ENCODE measurements at regions not wholly inside any gene's neighbourhood (a gene's known extent, or its start where the extent isn't known, plus 50 kb on each side); places are given as distances from the start of the nearest gene placed in this dataset.

- ATAC-seq (no peak), DNase-seq (ENCODE audit: low spot score) (no peak)
- ChIA-PET CTCF (no interaction called here), POLR2A (no interaction called here)
- H3K27me3 Mint-ChIP-seq (ENCODE audit: low read depth), result no peaks in the 10 kb centered on the region
- H3K27ac Mint-ChIP-seq, result no peak overlapping the region
- H3K4me3 Mint-ChIP-seq, result no peak overlapping the region
- H3K36me3 Mint-ChIP-seq, result no peaks in the 10 kb centered on the region
- H3K9me3 Mint-ChIP-seq, result peaks cover 3% of the 10 kb centered on the region; the same call in 1 of the 2 replicates
- no peak for TF ChIP-seq USF2 (CRISPR knock-in tag; IDR thresholded peaks at IDR 0.05)
- TF ChIP-seq RORB (CRISPR knock-in tag; IDR thresholded peaks at IDR 0.05), result no peak
- no peak for TF ChIP-seq USF1 (CRISPR knock-in tag; IDR thresholded peaks at IDR 0.05)
- no peak for TF ChIP-seq KAT7 (CRISPR knock-in tag; IDR thresholded peaks at IDR 0.05; ENCODE audit: borderline replicate concordance)
- TF ChIP-seq TP53 (CRISPR knock-in tag; IDR thresholded peaks at IDR 0.05), result no peak
- no peak for TF ChIP-seq SP1 (CRISPR knock-in tag; conservative IDR thresholded peaks at IDR 0.05)
- TF ChIP-seq MXD4 (CRISPR knock-in tag; IDR thresholded peaks at IDR 0.05; ENCODE audit: borderline replicate concordance), result no peak
- no peak for TF ChIP-seq ZNF532 (CRISPR knock-in tag; IDR thresholded peaks at IDR 0.05; ENCODE audit: borderline replicate concordance)
- no peak for TF ChIP-seq MYBL2 (CRISPR knock-in tag; IDR thresholded peaks at IDR 0.05)
- peaks cover 4% of the 10 kb centered on the region for H3K4me1 Mint-ChIP-seq
Measured at GRCh38 chr5:8185852-8186251, 316.9 kb downstream of the MTRR start.

GRCh38 chr5:8188874-8189565, 320.1 kb downstream of the MTRR start:
- H3K36me3 Mint-ChIP-seq, result peaks cover 4% of the 10 kb centered on the region; the same call in 1 of the 2 replicates
- H3K27ac Mint-ChIP-seq, result no peak overlapping the region
- H3K9me3 Mint-ChIP-seq, result peaks cover 18% of the 10 kb centered on the region
- no peaks in the 10 kb centered on the region for H3K27me3 Mint-ChIP-seq (ENCODE audit: low read depth)
- ChIA-PET CTCF (no interaction called here), POLR2A (no interaction called here)
- TF ChIP-seq TEAD4 (CRISPR knock-in tag; IDR thresholded peaks at IDR 0.05) (no peak), ARID4B (CRISPR knock-in tag; IDR thresholded peaks at IDR 0.05; ENCODE audit: borderline replicate concordance) (no peak), ZNF263 (CRISPR knock-in tag; IDR thresholded peaks at IDR 0.05; ENCODE audit: low read depth) (no peak), NFYB (CRISPR knock-in tag; conservative IDR thresholded peaks at IDR 0.05; ENCODE audit: low read depth) (no peak), ELF4 (CRISPR knock-in tag; IDR thresholded peaks at IDR 0.05; ENCODE audit: low read depth) (no peak), CDX4 (CRISPR knock-in tag; IDR thresholded peaks at IDR 0.05; ENCODE audit: borderline replicate concordance) (no peak), GTF2I (CRISPR knock-in tag; conservative IDR thresholded peaks at IDR 0.05) (no peak), ETV6 (CRISPR knock-in tag; IDR thresholded peaks at IDR 0.05) (no peak)
- no peak for ATAC-seq
- H3K4me3 Mint-ChIP-seq, result no peak overlapping the region
- DNase-seq (ENCODE audit: low spot score), result no peak
- no peaks in the 10 kb centered on the region; the same call in 1 of the 2 replicates for H3K4me1 Mint-ChIP-seq
